HCT116 (cell line): ENCODE measurements at regions not wholly inside any gene's neighbourhood (a gene's known extent, or its start where the extent isn't known, plus 50 kb on each side); places are given as distances from the start of the nearest gene placed in this dataset.

Source experiments
- CEBPB ChIP-seq: IDR thresholded peaks from 2 replicates; pipeline ENCODE4 v1.6.1; 2012; ENCODE audit warnings: low read depth
- EZH2 ChIP-seq: fragments of 200-600 bp; sonication (generic); IDR thresholded peaks from 2 replicates; pipeline ENCODE4 v1.6.1; 2017; ENCODE audit warnings: antibody characterized with exemption, mixed run types
- EZH2phosphoT487 ChIP-seq: fragments of 200-600 bp; IDR thresholded peaks from 2 replicates; pipeline ENCODE4 v1.6.1; 2018; ENCODE audit warnings: antibody characterized with exemption, borderline replicate concordance
- JUND ChIP-seq: IDR thresholded peaks from 2 replicates; pipeline ENCODE4 v1.6.1; 2012
- POLR2A ChIP-seq: IDR thresholded peaks from 2 replicates; pipeline ENCODE4 v1.7.0; 2011; ENCODE audit warnings: borderline replicate concordance; ENCODE audit not compliant: insufficient read depth, insufficient read length; ENCODE audit errors: extremely low read depth
- POLR2AphosphoS5 ChIP-seq: IDR thresholded peaks from 2 replicates; pipeline ENCODE4 v1.6.1; 2011; ENCODE audit warnings: mild to moderate bottlenecking, low read depth, low read length, moderate library complexity
- RAD21 ChIP-seq: IDR thresholded peaks from 2 replicates; pipeline ENCODE4 v1.6.1; 2012; ENCODE audit warnings: low read depth, mild to moderate bottlenecking
- TF ChIP-seq, protein P1 (sequence below), 3 experiments: fragments of 200-600 bp in 1 of 3; sonication (generic) in 1 of 3; IDR thresholded peaks in 2 of 3; conservative IDR thresholded peaks in 1 of 3; 2 replicates each; pipeline ENCODE4 v1.5.1; 2012 to 2017; ENCODE audit warnings: low read depth in 2 of 3, low read length in 2 of 3, antibody characterized with exemption in 1 of 3, borderline replicate concordance in 1 of 3, control low read depth in 1 of 3, mild to moderate bottlenecking in 1 of 3, mixed read lengths in 1 of 3, mixed run types in 1 of 3, moderate library complexity in 1 of 3; ENCODE audit not compliant: insufficient read depth in 1 of 3
- TF ChIP-seq, protein P2 (sequence below): IDR thresholded peaks from 2 replicates; pipeline ENCODE4 v1.6.1; 2012
- TF ChIP-seq, protein P3 (sequence below): IDR thresholded peaks from 2 replicates; pipeline ENCODE4 v1.6.1; 2012
- TF ChIP-seq, protein P4 (sequence below): IDR thresholded peaks from 2 replicates; pipeline ENCODE4 v1.6.1; 2011; ENCODE audit warnings: mild to moderate bottlenecking, low read length, moderate library complexity; ENCODE audit not compliant: insufficient replicate concordance; ENCODE audit errors: extremely low read depth

DNA sequence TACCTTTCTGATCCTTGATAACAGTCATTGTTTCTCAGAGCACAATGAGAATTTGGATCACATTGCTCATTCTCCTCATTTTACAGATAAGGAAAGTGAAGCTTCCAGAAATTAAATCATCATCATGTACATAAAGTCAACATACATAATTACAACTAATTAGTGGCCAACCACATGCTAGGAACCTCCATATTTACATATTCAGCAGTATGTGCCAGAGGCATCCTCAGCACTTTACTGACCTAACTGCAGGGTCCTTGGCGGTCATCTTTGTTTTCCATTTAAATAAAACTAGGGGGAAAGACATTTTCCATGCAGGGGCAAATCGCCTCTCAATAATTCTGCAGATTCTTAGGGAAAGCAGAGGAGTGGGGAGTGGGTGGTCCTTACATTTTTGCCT is 752.9 kb downstream of the KCNJ2 start:
- TF ChIP-seq, protein P1, sequence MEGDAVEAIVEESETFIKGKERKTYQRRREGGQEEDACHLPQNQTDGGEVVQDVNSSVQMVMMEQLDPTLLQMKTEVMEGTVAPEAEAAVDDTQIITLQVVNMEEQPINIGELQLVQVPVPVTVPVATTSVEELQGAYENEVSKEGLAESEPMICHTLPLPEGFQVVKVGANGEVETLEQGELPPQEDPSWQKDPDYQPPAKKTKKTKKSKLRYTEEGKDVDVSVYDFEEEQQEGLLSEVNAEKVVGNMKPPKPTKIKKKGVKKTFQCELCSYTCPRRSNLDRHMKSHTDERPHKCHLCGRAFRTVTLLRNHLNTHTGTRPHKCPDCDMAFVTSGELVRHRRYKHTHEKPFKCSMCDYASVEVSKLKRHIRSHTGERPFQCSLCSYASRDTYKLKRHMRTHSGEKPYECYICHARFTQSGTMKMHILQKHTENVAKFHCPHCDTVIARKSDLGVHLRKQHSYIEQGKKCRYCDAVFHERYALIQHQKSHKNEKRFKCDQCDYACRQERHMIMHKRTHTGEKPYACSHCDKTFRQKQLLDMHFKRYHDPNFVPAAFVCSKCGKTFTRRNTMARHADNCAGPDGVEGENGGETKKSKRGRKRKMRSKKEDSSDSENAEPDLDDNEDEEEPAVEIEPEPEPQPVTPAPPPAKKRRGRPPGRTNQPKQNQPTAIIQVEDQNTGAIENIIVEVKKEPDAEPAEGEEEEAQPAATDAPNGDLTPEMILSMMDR (IDR thresholded peaks at IDR 0.05 in 2 of 3, conservative IDR thresholded peaks at IDR 0.05 in 1 of 3; ENCODE audit: borderline replicate concordance in 1 of 3, insufficient read depth in 1 of 3, low read depth in 2 of 3, low read length in 2 of 3): no peak
- TF ChIP-seq CEBPB (no peak), EZH2phosphoT487 (no peak), POLR2AphosphoS5 (no peak), EZH2 (no peak), POLR2A (no peak), RAD21 (no peak), JUND (no peak)
- TF ChIP-seq, protein P2, sequence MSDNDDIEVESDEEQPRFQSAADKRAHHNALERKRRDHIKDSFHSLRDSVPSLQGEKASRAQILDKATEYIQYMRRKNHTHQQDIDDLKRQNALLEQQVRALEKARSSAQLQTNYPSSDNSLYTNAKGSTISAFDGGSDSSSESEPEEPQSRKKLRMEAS: no peak
- TF ChIP-seq, protein P3, sequence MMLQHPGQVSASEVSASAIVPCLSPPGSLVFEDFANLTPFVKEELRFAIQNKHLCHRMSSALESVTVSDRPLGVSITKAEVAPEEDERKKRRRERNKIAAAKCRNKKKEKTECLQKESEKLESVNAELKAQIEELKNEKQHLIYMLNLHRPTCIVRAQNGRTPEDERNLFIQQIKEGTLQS: no peak
- TF ChIP-seq, protein P4, sequence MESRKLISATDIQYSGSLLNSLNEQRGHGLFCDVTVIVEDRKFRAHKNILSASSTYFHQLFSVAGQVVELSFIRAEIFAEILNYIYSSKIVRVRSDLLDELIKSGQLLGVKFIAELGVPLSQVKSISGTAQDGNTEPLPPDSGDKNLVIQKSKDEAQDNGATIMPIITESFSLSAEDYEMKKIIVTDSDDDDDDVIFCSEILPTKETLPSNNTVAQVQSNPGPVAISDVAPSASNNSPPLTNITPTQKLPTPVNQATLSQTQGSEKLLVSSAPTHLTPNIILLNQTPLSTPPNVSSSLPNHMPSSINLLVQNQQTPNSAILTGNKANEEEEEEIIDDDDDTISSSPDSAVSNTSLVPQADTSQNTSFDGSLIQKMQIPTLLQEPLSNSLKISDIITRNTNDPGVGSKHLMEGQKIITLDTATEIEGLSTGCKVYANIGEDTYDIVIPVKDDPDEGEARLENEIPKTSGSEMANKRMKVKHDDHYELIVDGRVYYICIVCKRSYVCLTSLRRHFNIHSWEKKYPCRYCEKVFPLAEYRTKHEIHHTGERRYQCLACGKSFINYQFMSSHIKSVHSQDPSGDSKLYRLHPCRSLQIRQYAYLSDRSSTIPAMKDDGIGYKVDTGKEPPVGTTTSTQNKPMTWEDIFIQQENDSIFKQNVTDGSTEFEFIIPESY: no peak
